ENCODE measurements at regions not wholly inside any gene's neighbourhood (a gene's known extent, or its start where the extent isn't known, plus 50 kb on each side); places are given as distances from the start of the nearest gene placed in this dataset.
"Not testable (repeated sequence)": the region's sequence is repeated elsewhere in the genome, so short reads cannot be mapped to it uniquely, and the experiment has no call there.

GRCh38 chr6:150485161-150485958 lies 114.3 kb upstream of the PLEKHG1 start:
- no peaks in the 10 kb centered on the region for H3K27me3 ChIP-seq (ENCODE audit: low read depth, low read length)
- no peaks in the 10 kb centered on the region for H3K9me3 ChIP-seq (ENCODE audit: control insufficient read depth in 1 of 2, low read length in 2 of 2)
- H3K27ac ChIP-seq (ENCODE audit: low read length): no peak overlapping the region
- no peak overlapping the region for H3K4me3 ChIP-seq (ENCODE audit: low read depth in 1 of 2, low read length in 2 of 2)
- H3K36me3 ChIP-seq (ENCODE audit: control insufficient read depth in 1 of 2, insufficient read depth in 2 of 2, low read length in 2 of 2): no peaks in the 10 kb centered on the region
- no peaks in the 10 kb centered on the region for H3K4me1 ChIP-seq (ENCODE audit: control insufficient read depth in 1 of 2, insufficient read depth in 2 of 2, low read length in 2 of 2)

GRCh38 chr6:150486048-150486447 lies 113.6 kb upstream of the PLEKHG1 start:
- H3K9me3 ChIP-seq (ENCODE audit: control insufficient read depth in 1 of 2, low read length in 2 of 2): no peaks in the 10 kb centered on the region
- no peaks in the 10 kb centered on the region for H3K4me1 ChIP-seq (ENCODE audit: control insufficient read depth in 1 of 2, insufficient read depth in 2 of 2, low read length in 2 of 2)
- no peaks in the 10 kb centered on the region for H3K36me3 ChIP-seq (ENCODE audit: control insufficient read depth in 1 of 2, insufficient read depth in 2 of 2, low read length in 2 of 2)
- no peaks in the 10 kb centered on the region for H3K27me3 ChIP-seq (ENCODE audit: low read depth, low read length)
- H3K4me3 ChIP-seq (ENCODE audit: low read depth in 1 of 2, low read length in 2 of 2): no peak overlapping the region
- H3K27ac ChIP-seq (ENCODE audit: low read length): no peak overlapping the region

GRCh38 chr6:150490586-150490985 lies 109.1 kb upstream of the PLEKHG1 start:
- Histone ChIP-seq H3K4me3 (ENCODE audit: low read depth in 1 of 2, low read length in 2 of 2) (no peak overlapping the region), H3K4me1 (ENCODE audit: control insufficient read depth in 1 of 2, insufficient read depth in 2 of 2, low read length in 2 of 2) (no peaks in the 10 kb centered on the region), H3K27me3 (ENCODE audit: low read depth, low read length) (no peaks in the 10 kb centered on the region), H3K9me3 (ENCODE audit: control insufficient read depth in 1 of 2, low read length in 2 of 2) (no peaks in the 10 kb centered on the region), H3K36me3 (ENCODE audit: control insufficient read depth in 1 of 2, insufficient read depth in 2 of 2, low read length in 2 of 2) (no peaks in the 10 kb centered on the region), H3K27ac (ENCODE audit: low read length) (no peak overlapping the region)

GRCh38 chr6:150491131-150491810 lies 108.4 kb upstream of the PLEKHG1 start:
- no peaks in the 10 kb centered on the region for H3K9me3 ChIP-seq (ENCODE audit: control insufficient read depth in 1 of 2, low read length in 2 of 2)
- no peaks in the 10 kb centered on the region for H3K27me3 ChIP-seq (ENCODE audit: low read depth, low read length)
- H3K36me3 ChIP-seq (ENCODE audit: control insufficient read depth in 1 of 2, insufficient read depth in 2 of 2, low read length in 2 of 2): no peaks in the 10 kb centered on the region
- no peak overlapping the region for H3K27ac ChIP-seq (ENCODE audit: low read length)
- no peaks in the 10 kb centered on the region for H3K4me1 ChIP-seq (ENCODE audit: control insufficient read depth in 1 of 2, insufficient read depth in 2 of 2, low read length in 2 of 2)
- H3K4me3 ChIP-seq (ENCODE audit: low read depth in 1 of 2, low read length in 2 of 2): no peak overlapping the region

- no peaks in the 10 kb centered on the region for H3K27me3 ChIP-seq (ENCODE audit: low read depth, low read length)
- H3K9me3 ChIP-seq (ENCODE audit: control insufficient read depth in 1 of 2, low read length in 2 of 2): no peaks in the 10 kb centered on the region
- no peak overlapping the region for H3K4me3 ChIP-seq (ENCODE audit: low read depth in 1 of 2, low read length in 2 of 2)
- H3K36me3 ChIP-seq (ENCODE audit: control insufficient read depth in 1 of 2, insufficient read depth in 2 of 2, low read length in 2 of 2): no peaks in the 10 kb centered on the region
- no peaks in the 10 kb centered on the region for H3K4me1 ChIP-seq (ENCODE audit: control insufficient read depth in 1 of 2, insufficient read depth in 2 of 2, low read length in 2 of 2)
- H3K27ac ChIP-seq (ENCODE audit: low read length): no peak overlapping the region
Measured at GRCh38 chr6:150491811-150492172, 107.9 kb upstream of the PLEKHG1 start.

- Histone ChIP-seq H3K36me3 (ENCODE audit: control insufficient read depth in 1 of 2, insufficient read depth in 2 of 2, low read length in 2 of 2) (no peaks in the 10 kb centered on the region), H3K9me3 (ENCODE audit: control insufficient read depth in 1 of 2, low read length in 2 of 2) (no peaks in the 10 kb centered on the region), H3K27ac (ENCODE audit: low read length) (no peak overlapping the region), H3K27me3 (ENCODE audit: low read depth, low read length) (no peaks in the 10 kb centered on the region), H3K4me3 (ENCODE audit: low read depth in 1 of 2, low read length in 2 of 2) (no peak overlapping the region), H3K4me1 (ENCODE audit: control insufficient read depth in 1 of 2, insufficient read depth in 2 of 2, low read length in 2 of 2) (no peaks in the 10 kb centered on the region)
Measured at GRCh38 chr6:150492507-150492906, 107.2 kb upstream of the PLEKHG1 start.

- no peak overlapping the region for H3K27ac ChIP-seq (ENCODE audit: low read length)
- no peaks in the 10 kb centered on the region for H3K27me3 ChIP-seq (ENCODE audit: low read depth, low read length)
Measured at GRCh38 chr6:150492941-150493340, 106.7 kb upstream of the PLEKHG1 start.

GRCh38 chr6:150493552-150493951 lies 106.1 kb upstream of the PLEKHG1 start:
- not testable (repeated sequence) for H3K4me1 ChIP-seq (ENCODE audit: control insufficient read depth in 1 of 2, insufficient read depth in 2 of 2, low read length in 2 of 2); H3K4me3 ChIP-seq (ENCODE audit: low read depth in 1 of 2, low read length in 2 of 2); H3K36me3 ChIP-seq (ENCODE audit: control insufficient read depth in 1 of 2, insufficient read depth in 2 of 2, low read length in 2 of 2); H3K9me3 ChIP-seq (ENCODE audit: control insufficient read depth in 1 of 2, low read length in 2 of 2); H3K27ac ChIP-seq (ENCODE audit: low read length); H3K27me3 ChIP-seq (ENCODE audit: low read depth, low read length)

More at GRCh38 chr6:150492941-150493340, 106.7 kb upstream of the PLEKHG1 start:
- Histone ChIP-seq H3K9me3 (ENCODE audit: control insufficient read depth in 1 of 2, low read length in 2 of 2) (no peaks in the 10 kb centered on the region), H3K4me3 (ENCODE audit: low read depth in 1 of 2, low read length in 2 of 2) (no peak overlapping the region), H3K4me1 (ENCODE audit: control insufficient read depth in 1 of 2, insufficient read depth in 2 of 2, low read length in 2 of 2) (no peaks in the 10 kb centered on the region), H3K36me3 (ENCODE audit: control insufficient read depth in 1 of 2, insufficient read depth in 2 of 2, low read length in 2 of 2) (no peaks in the 10 kb centered on the region)

- Histone ChIP-seq H3K4me1 (ENCODE audit: control insufficient read depth in 1 of 2, insufficient read depth in 2 of 2, low read length in 2 of 2) (no peaks in the 10 kb centered on the region), H3K9me3 (ENCODE audit: control insufficient read depth in 1 of 2, low read length in 2 of 2) (no peaks in the 10 kb centered on the region), H3K27ac (ENCODE audit: low read length) (no peak overlapping the region), H3K36me3 (ENCODE audit: control insufficient read depth in 1 of 2, insufficient read depth in 2 of 2, low read length in 2 of 2) (no peaks in the 10 kb centered on the region), H3K27me3 (ENCODE audit: low read depth, low read length) (no peaks in the 10 kb centered on the region), H3K4me3 (ENCODE audit: low read depth in 1 of 2, low read length in 2 of 2) (no peak overlapping the region)
Measured at GRCh38 chr6:150494241-150494640, 105.4 kb upstream of the PLEKHG1 start.

- no peak overlapping the region for H3K27ac ChIP-seq (ENCODE audit: low read length)
- no peaks in the 10 kb centered on the region for H3K27me3 ChIP-seq (ENCODE audit: low read depth, low read length)
- no peaks in the 10 kb centered on the region for H3K36me3 ChIP-seq (ENCODE audit: control insufficient read depth in 1 of 2, insufficient read depth in 2 of 2, low read length in 2 of 2)
- H3K4me3 ChIP-seq (ENCODE audit: low read depth in 1 of 2, low read length in 2 of 2): no peak overlapping the region
- H3K4me1 ChIP-seq (ENCODE audit: control insufficient read depth in 1 of 2, insufficient read depth in 2 of 2, low read length in 2 of 2): no peaks in the 10 kb centered on the region
- no peaks in the 10 kb centered on the region for H3K9me3 ChIP-seq (ENCODE audit: control insufficient read depth in 1 of 2, low read length in 2 of 2)
Measured at GRCh38 chr6:150495126-150495525, 104.6 kb upstream of the PLEKHG1 start.

- no peaks in the 10 kb centered on the region for H3K36me3 ChIP-seq (ENCODE audit: control insufficient read depth in 1 of 2, insufficient read depth in 2 of 2, low read length in 2 of 2)
- no peaks in the 10 kb centered on the region for H3K4me1 ChIP-seq (ENCODE audit: control insufficient read depth in 1 of 2, insufficient read depth in 2 of 2, low read length in 2 of 2)
- no peaks in the 10 kb centered on the region for H3K27me3 ChIP-seq (ENCODE audit: low read depth, low read length)
- H3K27ac ChIP-seq (ENCODE audit: low read length): no peak overlapping the region
- no peaks in the 10 kb centered on the region for H3K9me3 ChIP-seq (ENCODE audit: control insufficient read depth in 1 of 2, low read length in 2 of 2)
- no peak overlapping the region for H3K4me3 ChIP-seq (ENCODE audit: low read depth in 1 of 2, low read length in 2 of 2)
Measured at GRCh38 chr6:150496629-150497028, 103.1 kb upstream of the PLEKHG1 start.

Measured in muscle layer of duodenum (tissue), 2 donors.